Neural cell (in vitro differentiated cells): ENCODE measurements at regions not wholly inside any gene's neighbourhood (a gene's known extent, or its start where the extent isn't known, plus 50 kb on each side); places are given as distances from the start of the nearest gene placed in this dataset.

Experiments used
- MXI1 ChIP-seq: fragments of 450-650 bp; conservative IDR thresholded peaks from 2 replicates; pipeline ENCODE4 v1.6.1; 2014; ENCODE audit warnings: antibody characterized with exemption, mild to moderate bottlenecking; ENCODE audit not compliant: poor library complexity, severe bottlenecking
- POLR2AphosphoS5 ChIP-seq: IDR thresholded peaks from 2 replicates; pipeline ENCODE4 v1.6.1; 2012
- RAD21 ChIP-seq: fragments of 450-650 bp; conservative IDR thresholded peaks from 2 replicates; pipeline ENCODE4 v1.6.1; 2014; ENCODE audit warnings: antibody characterized with exemption, mild to moderate bottlenecking, moderate library complexity
- SMC3 ChIP-seq: fragments of 450-650 bp; conservative IDR thresholded peaks from 2 replicates; pipeline ENCODE4 v1.6.1; 2014; ENCODE audit warnings: antibody characterized with exemption, mild to moderate bottlenecking, moderate library complexity; ENCODE audit not compliant: poor library complexity
- TAF1 ChIP-seq: IDR thresholded peaks from 2 replicates; pipeline ENCODE4 v1.6.1; 2012; ENCODE audit warnings: low read depth
- TF ChIP-seq, protein P1 (sequence below): fragments of 450-650 bp; IDR thresholded peaks from 2 replicates; pipeline ENCODE4 v1.5.1; 2014; ENCODE audit warnings: antibody characterized with exemption, mild to moderate bottlenecking, moderate library complexity; ENCODE audit not compliant: poor library complexity, severe bottlenecking
- TF ChIP-seq, protein P2 (sequence below): IDR thresholded peaks from 2 replicates; pipeline ENCODE4 v1.6.1; 2012; ENCODE audit warnings: borderline replicate concordance

DNA sequence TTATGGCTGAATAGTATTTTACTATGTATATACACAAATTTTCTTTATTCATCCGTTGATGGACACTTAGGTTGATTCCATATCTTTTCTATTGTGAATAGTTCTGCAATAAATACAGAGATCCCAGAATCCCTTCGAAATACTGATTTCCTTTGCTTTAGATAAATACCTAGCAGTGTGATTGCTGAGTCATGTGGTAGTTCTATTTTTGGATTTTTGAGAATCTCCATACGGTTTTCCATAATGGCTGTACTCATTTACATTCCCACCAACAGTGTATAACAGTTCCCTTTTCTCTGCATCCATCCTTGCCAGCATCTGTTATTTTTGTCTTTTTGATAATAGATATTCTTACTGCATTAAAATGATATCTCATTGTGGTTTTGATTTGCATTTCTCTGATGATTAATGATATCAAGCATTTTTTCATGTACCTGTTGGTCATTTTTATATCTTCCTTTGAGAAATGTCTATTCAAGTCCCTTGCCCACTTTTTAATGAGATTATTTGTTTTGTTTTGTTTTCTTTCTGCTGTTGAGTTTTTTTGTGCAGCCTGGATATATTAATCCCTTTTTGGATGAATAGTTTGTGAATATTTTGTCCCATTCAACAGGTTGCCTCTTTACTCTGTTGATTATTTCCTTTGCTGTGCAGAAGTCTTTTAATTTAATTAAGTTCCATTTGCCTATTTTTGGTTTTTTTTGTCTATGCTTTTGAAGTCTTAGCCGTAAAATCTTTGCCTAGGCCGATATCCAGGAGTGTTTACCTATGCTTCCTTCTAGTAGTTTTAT lies 466.7 kb upstream of the TENM3 start:
- TF ChIP-seq POLR2AphosphoS5 (no peak), SMC3 (no peak), TAF1 (no peak), MXI1 (no peak), RAD21 (no peak)
- TF ChIP-seq, protein P1, sequence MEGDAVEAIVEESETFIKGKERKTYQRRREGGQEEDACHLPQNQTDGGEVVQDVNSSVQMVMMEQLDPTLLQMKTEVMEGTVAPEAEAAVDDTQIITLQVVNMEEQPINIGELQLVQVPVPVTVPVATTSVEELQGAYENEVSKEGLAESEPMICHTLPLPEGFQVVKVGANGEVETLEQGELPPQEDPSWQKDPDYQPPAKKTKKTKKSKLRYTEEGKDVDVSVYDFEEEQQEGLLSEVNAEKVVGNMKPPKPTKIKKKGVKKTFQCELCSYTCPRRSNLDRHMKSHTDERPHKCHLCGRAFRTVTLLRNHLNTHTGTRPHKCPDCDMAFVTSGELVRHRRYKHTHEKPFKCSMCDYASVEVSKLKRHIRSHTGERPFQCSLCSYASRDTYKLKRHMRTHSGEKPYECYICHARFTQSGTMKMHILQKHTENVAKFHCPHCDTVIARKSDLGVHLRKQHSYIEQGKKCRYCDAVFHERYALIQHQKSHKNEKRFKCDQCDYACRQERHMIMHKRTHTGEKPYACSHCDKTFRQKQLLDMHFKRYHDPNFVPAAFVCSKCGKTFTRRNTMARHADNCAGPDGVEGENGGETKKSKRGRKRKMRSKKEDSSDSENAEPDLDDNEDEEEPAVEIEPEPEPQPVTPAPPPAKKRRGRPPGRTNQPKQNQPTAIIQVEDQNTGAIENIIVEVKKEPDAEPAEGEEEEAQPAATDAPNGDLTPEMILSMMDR = no peak
- TF ChIP-seq, protein P2, sequence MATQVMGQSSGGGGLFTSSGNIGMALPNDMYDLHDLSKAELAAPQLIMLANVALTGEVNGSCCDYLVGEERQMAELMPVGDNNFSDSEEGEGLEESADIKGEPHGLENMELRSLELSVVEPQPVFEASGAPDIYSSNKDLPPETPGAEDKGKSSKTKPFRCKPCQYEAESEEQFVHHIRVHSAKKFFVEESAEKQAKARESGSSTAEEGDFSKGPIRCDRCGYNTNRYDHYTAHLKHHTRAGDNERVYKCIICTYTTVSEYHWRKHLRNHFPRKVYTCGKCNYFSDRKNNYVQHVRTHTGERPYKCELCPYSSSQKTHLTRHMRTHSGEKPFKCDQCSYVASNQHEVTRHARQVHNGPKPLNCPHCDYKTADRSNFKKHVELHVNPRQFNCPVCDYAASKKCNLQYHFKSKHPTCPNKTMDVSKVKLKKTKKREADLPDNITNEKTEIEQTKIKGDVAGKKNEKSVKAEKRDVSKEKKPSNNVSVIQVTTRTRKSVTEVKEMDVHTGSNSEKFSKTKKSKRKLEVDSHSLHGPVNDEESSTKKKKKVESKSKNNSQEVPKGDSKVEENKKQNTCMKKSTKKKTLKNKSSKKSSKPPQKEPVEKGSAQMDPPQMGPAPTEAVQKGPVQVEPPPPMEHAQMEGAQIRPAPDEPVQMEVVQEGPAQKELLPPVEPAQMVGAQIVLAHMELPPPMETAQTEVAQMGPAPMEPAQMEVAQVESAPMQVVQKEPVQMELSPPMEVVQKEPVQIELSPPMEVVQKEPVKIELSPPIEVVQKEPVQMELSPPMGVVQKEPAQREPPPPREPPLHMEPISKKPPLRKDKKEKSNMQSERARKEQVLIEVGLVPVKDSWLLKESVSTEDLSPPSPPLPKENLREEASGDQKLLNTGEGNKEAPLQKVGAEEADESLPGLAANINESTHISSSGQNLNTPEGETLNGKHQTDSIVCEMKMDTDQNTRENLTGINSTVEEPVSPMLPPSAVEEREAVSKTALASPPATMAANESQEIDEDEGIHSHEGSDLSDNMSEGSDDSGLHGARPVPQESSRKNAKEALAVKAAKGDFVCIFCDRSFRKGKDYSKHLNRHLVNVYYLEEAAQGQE = no peak
